ENCODE measurements at regions not wholly inside any gene's neighbourhood (a gene's known extent, or its start where the extent isn't known, plus 50 kb on each side); places are given as distances from the start of the nearest gene placed in this dataset.

GRCh38 chr12:127008755-127009403 is 1258.1 kb upstream of the TMEM132C start:
- no peak overlapping the region for H3K27ac ChIP-seq (ENCODE audit: low read length)
- no peaks in the 10 kb centered on the region for H3K27me3 ChIP-seq (ENCODE audit: low read length)
- no peak overlapping the region for H3K9ac ChIP-seq (ENCODE audit: low read length)
- DNase-seq = no peak
- no peaks in the 10 kb centered on the region for H3K4me1 ChIP-seq (ENCODE audit: low read length)
- no peaks in the 10 kb centered on the region for H3K36me3 ChIP-seq (ENCODE audit: insufficient read depth, low read length)
- H3K79me2 ChIP-seq (ENCODE audit: low read length) = no peaks in the 10 kb centered on the region
- no peak overlapping the region for H2AFZ ChIP-seq (ENCODE audit: low read length)
- no peak overlapping the region for H3K4me2 ChIP-seq (ENCODE audit: low read depth, low read length, poor library complexity, severe bottlenecking)
- no peaks in the 10 kb centered on the region for H4K20me1 ChIP-seq (ENCODE audit: insufficient read depth, low read depth, low read length)
- H3K9me3 ChIP-seq (ENCODE audit: low read length) = no peaks in the 10 kb centered on the region; the same call in 1 of the 2 replicates
- H3K4me3 ChIP-seq (ENCODE audit: low read length) = no peak overlapping the region
- no peaks in the 10 kb centered on the region for H3K9me2 ChIP-seq (replicated peaks; ENCODE audit: insufficient read depth, low read length)

GRCh38 chr12:127012109-127012508 is 1254.9 kb upstream of the TMEM132C start:
- H3K27me3 ChIP-seq (ENCODE audit: low read length) = no peaks in the 10 kb centered on the region
- no peak overlapping the region for H3K9ac ChIP-seq (ENCODE audit: low read length)
- no peaks in the 10 kb centered on the region for H3K9me2 ChIP-seq (replicated peaks; ENCODE audit: insufficient read depth, low read length)
- H2AFZ ChIP-seq (ENCODE audit: low read length) = no peak overlapping the region
- H3K9me3 ChIP-seq (ENCODE audit: low read length) = no peaks in the 10 kb centered on the region
- no peaks in the 10 kb centered on the region for H3K79me2 ChIP-seq (ENCODE audit: low read length)
- no peak for DNase-seq
- H4K20me1 ChIP-seq (ENCODE audit: insufficient read depth, low read depth, low read length) = no peaks in the 10 kb centered on the region
- H3K36me3 ChIP-seq (ENCODE audit: insufficient read depth, low read length) = no peaks in the 10 kb centered on the region
- no peaks in the 10 kb centered on the region for H3K4me1 ChIP-seq (ENCODE audit: low read length)
- no peak overlapping the region for H3K4me2 ChIP-seq (ENCODE audit: low read depth, low read length, poor library complexity, severe bottlenecking)
- H3K27ac ChIP-seq (ENCODE audit: low read length) = no peak overlapping the region
- H3K4me3 ChIP-seq (ENCODE audit: low read length) = no peak overlapping the region

- no peak overlapping the region for H2AFZ ChIP-seq (ENCODE audit: low read length)
- no peak overlapping the region for H3K27ac ChIP-seq (ENCODE audit: low read length)
- no peak overlapping the region for H3K4me2 ChIP-seq (ENCODE audit: low read depth, low read length, poor library complexity, severe bottlenecking)
Observed at GRCh38 chr12:127013197-127013596, 1253.8 kb upstream of the TMEM132C start.

GRCh38 chr12:127014079-127014478 is 1252.9 kb upstream of the TMEM132C start:
- no peaks in the 10 kb centered on the region for H3K4me1 ChIP-seq (ENCODE audit: low read length)
- no peaks in the 10 kb centered on the region for H3K27me3 ChIP-seq (ENCODE audit: low read length)
- H3K36me3 ChIP-seq (ENCODE audit: insufficient read depth, low read length) = no peaks in the 10 kb centered on the region
- no peaks in the 10 kb centered on the region for H3K9me2 ChIP-seq (replicated peaks; ENCODE audit: insufficient read depth, low read length)
- no peak for DNase-seq
- no peak overlapping the region for H3K27ac ChIP-seq (ENCODE audit: low read length)
- H3K4me3 ChIP-seq (ENCODE audit: low read length) = no peak overlapping the region
- H3K9me3 ChIP-seq (ENCODE audit: low read length) = no peaks in the 10 kb centered on the region
- H4K20me1 ChIP-seq (ENCODE audit: insufficient read depth, low read depth, low read length) = no peaks in the 10 kb centered on the region
- no peaks in the 10 kb centered on the region for H3K79me2 ChIP-seq (ENCODE audit: low read length)
- H2AFZ ChIP-seq (ENCODE audit: low read length) = no peak overlapping the region
- H3K4me2 ChIP-seq (ENCODE audit: low read depth, low read length, poor library complexity, severe bottlenecking) = no peak overlapping the region
- H3K9ac ChIP-seq (ENCODE audit: low read length) = no peak overlapping the region

More at GRCh38 chr12:127013197-127013596, 1253.8 kb upstream of the TMEM132C start:
- Histone ChIP-seq H3K9me3 (ENCODE audit: low read length) (no peaks in the 10 kb centered on the region), H3K36me3 (ENCODE audit: insufficient read depth, low read length) (no peaks in the 10 kb centered on the region), H4K20me1 (ENCODE audit: insufficient read depth, low read depth, low read length) (no peaks in the 10 kb centered on the region), H3K9me2 (replicated peaks; ENCODE audit: insufficient read depth, low read length) (no peaks in the 10 kb centered on the region), H3K27me3 (ENCODE audit: low read length) (no peaks in the 10 kb centered on the region), H3K4me1 (ENCODE audit: low read length) (no peaks in the 10 kb centered on the region), H3K79me2 (ENCODE audit: low read length) (no peaks in the 10 kb centered on the region), H3K9ac (ENCODE audit: low read length) (no peak overlapping the region), H3K4me3 (ENCODE audit: low read length) (no peak overlapping the region)
- DNase-seq = no peak

- H3K4me1 ChIP-seq (ENCODE audit: low read length) = no peaks in the 10 kb centered on the region
- H3K4me3 ChIP-seq (ENCODE audit: low read length) = no peak overlapping the region
- no peaks in the 10 kb centered on the region for H3K9me2 ChIP-seq (replicated peaks; ENCODE audit: insufficient read depth, low read length)
- H3K36me3 ChIP-seq (ENCODE audit: insufficient read depth, low read length) = no peaks in the 10 kb centered on the region
- no peaks in the 10 kb centered on the region for H3K79me2 ChIP-seq (ENCODE audit: low read length)
- H3K27me3 ChIP-seq (ENCODE audit: low read length) = no peaks in the 10 kb centered on the region; the same call in 1 of the 2 replicates
- no peak overlapping the region for H3K27ac ChIP-seq (ENCODE audit: low read length)
- H2AFZ ChIP-seq (ENCODE audit: low read length) = no peak overlapping the region
- H3K9ac ChIP-seq (ENCODE audit: low read length) = no peak overlapping the region
- H3K9me3 ChIP-seq (ENCODE audit: low read length) = no peaks in the 10 kb centered on the region; the same call in none of the 2 replicates
- no peak for DNase-seq
- no peaks in the 10 kb centered on the region for H4K20me1 ChIP-seq (ENCODE audit: insufficient read depth, low read depth, low read length)
- H3K4me2 ChIP-seq (ENCODE audit: low read depth, low read length, poor library complexity, severe bottlenecking) = no peak overlapping the region
Observed at GRCh38 chr12:127024791-127025190, 1242.2 kb upstream of the TMEM132C start.

- Histone ChIP-seq H3K9me3 (ENCODE audit: low read length) (no peaks in the 10 kb centered on the region; the same call in none of the 2 replicates), H3K79me2 (ENCODE audit: low read length) (no peaks in the 10 kb centered on the region)
Observed at GRCh38 chr12:127025545-127025944, 1241.4 kb upstream of the TMEM132C start.

GRCh38 chr12:127035011-127035879 is 1231.7 kb upstream of the TMEM132C start:
- no peaks in the 10 kb centered on the region; the same call in 1 of the 2 replicates for H3K9me3 ChIP-seq (ENCODE audit: low read length)
- no peak overlapping the region for H3K27ac ChIP-seq (ENCODE audit: low read length)
- no peak overlapping the region for H3K4me2 ChIP-seq (ENCODE audit: low read depth, low read length, poor library complexity, severe bottlenecking)

More at GRCh38 chr12:127025545-127025944, 1241.4 kb upstream of the TMEM132C start:
- DNase-seq = peak; percentile 42
- no peak overlapping the region for H3K4me3 ChIP-seq (ENCODE audit: low read length)
- no peaks in the 10 kb centered on the region for H3K9me2 ChIP-seq (replicated peaks; ENCODE audit: insufficient read depth, low read length)
- no peak overlapping the region for H2AFZ ChIP-seq (ENCODE audit: low read length)
- H3K27me3 ChIP-seq (ENCODE audit: low read length) = no peaks in the 10 kb centered on the region; the same call in 1 of the 2 replicates
- H3K4me2 ChIP-seq (ENCODE audit: low read depth, low read length, poor library complexity, severe bottlenecking) = no peak overlapping the region
- H3K27ac ChIP-seq (ENCODE audit: low read length) = no peak overlapping the region
- H3K9ac ChIP-seq (ENCODE audit: low read length) = no peak overlapping the region
- no peaks in the 10 kb centered on the region for H3K36me3 ChIP-seq (ENCODE audit: insufficient read depth, low read length)
- H3K4me1 ChIP-seq (ENCODE audit: low read length) = no peaks in the 10 kb centered on the region
- no peaks in the 10 kb centered on the region for H4K20me1 ChIP-seq (ENCODE audit: insufficient read depth, low read depth, low read length)

GRCh38 chr12:127038152-127038551 is 1228.8 kb upstream of the TMEM132C start:
- H3K9ac ChIP-seq (ENCODE audit: low read length) = no peak overlapping the region
- H3K4me3 ChIP-seq (ENCODE audit: low read length) = no peak overlapping the region
- H3K27ac ChIP-seq (ENCODE audit: low read length) = no peak overlapping the region
- no peaks in the 10 kb centered on the region for H3K9me3 ChIP-seq (ENCODE audit: low read length)
- no peak overlapping the region for H2AFZ ChIP-seq (ENCODE audit: low read length)
- no peaks in the 10 kb centered on the region for H3K9me2 ChIP-seq (replicated peaks; ENCODE audit: insufficient read depth, low read length)
- H3K79me2 ChIP-seq (ENCODE audit: low read length) = no peaks in the 10 kb centered on the region
- no peak overlapping the region for H3K4me2 ChIP-seq (ENCODE audit: low read depth, low read length, poor library complexity, severe bottlenecking)
- no peaks in the 10 kb centered on the region for H3K4me1 ChIP-seq (ENCODE audit: low read length)
- no peaks in the 10 kb centered on the region for H3K27me3 ChIP-seq (ENCODE audit: low read length)
- no peaks in the 10 kb centered on the region for H3K36me3 ChIP-seq (ENCODE audit: insufficient read depth, low read length)
- no peaks in the 10 kb centered on the region for H4K20me1 ChIP-seq (ENCODE audit: insufficient read depth, low read depth, low read length)
- DNase-seq = no peak

More at GRCh38 chr12:127035011-127035879, 1231.7 kb upstream of the TMEM132C start:
- Histone ChIP-seq H3K9me2 (replicated peaks; ENCODE audit: insufficient read depth, low read length) (no peaks in the 10 kb centered on the region), H3K9ac (ENCODE audit: low read length) (no peak overlapping the region), H4K20me1 (ENCODE audit: insufficient read depth, low read depth, low read length) (no peaks in the 10 kb centered on the region), H2AFZ (ENCODE audit: low read length) (no peak overlapping the region), H3K79me2 (ENCODE audit: low read length) (no peaks in the 10 kb centered on the region), H3K4me3 (ENCODE audit: low read length) (no peak overlapping the region), H3K27me3 (ENCODE audit: low read length) (no peaks in the 10 kb centered on the region), H3K36me3 (ENCODE audit: insufficient read depth, low read length) (no peaks in the 10 kb centered on the region), H3K4me1 (ENCODE audit: low read length) (no peaks in the 10 kb centered on the region)
- DNase-seq = no peak
